GM12878 (cell line): ENCODE measurements at regions not wholly inside any gene's neighbourhood (a gene's known extent, or its start where the extent isn't known, plus 50 kb on each side); places are given as distances from the start of the nearest gene placed in this dataset.

Experiments used
- ATAC-seq: fragments of 200-7000 bp; cut with Tn5 transposase; 3 replicates; pipeline ENCODE4 v1.9.1; 2020; ENCODE audit warnings: mild to moderate bottlenecking, moderate library complexity
- BruUV-seq: library from RNA; stranded (reverse); fragments of 400-500 nt; replicated peaks from 2 replicates; lab custom pipeline; 2021; lab: Mats Ljungman, UMichigan
- CTCF ChIA-PET: fragments of 300-600 bp; sonication (Branson Sonifier 250); formaldehyde crosslinking; extraction: SDS; loops from one replicate; lab custom pipeline; 2021; ENCODE audit warnings: inconsistent platforms; lab: Yijun Ruan, JAX
- POLR2A ChIA-PET: fragments of 350-600 bp; formaldehyde crosslinking; extraction: SDS; loops from one replicate; lab custom pipeline; 2021; ENCODE audit warnings: inconsistent platforms; lab: Charles Lee
- RAD21 ChIA-PET: fragments of 300-600 bp; sonication (Branson Sonifier 250); formaldehyde crosslinking; loops from one replicate; lab custom pipeline; 2023; ENCODE audit warnings: antibody characterized with exemption; ENCODE audit not compliant: unreplicated experiment; lab: Charles Lee
- SMC1A ChIA-PET: fragments of 300-600 bp; sonication (Branson Sonifier 250); formaldehyde crosslinking; loops from one replicate; lab custom pipeline; 2023; ENCODE audit not compliant: unreplicated experiment, uncharacterized antibody; lab: Charles Lee
- DNase-seq: peaks from one replicate; pipeline ENCODE4 v3.0.0-alpha.2; 2011; ENCODE audit warnings: low read depth, low spot score
- FAIRE-seq: peaks from 3 replicates; lab custom pipeline; 2011; peaks lifted over from hg19 to GRCh38; lab: Jason Lieb, UNC
- H2AFZ ChIP-seq: 2 replicates; pipeline ENCODE4 v1.6.0; 2011; ENCODE audit warnings: low read depth, low read length, control low read depth; ENCODE audit not compliant: control insufficient read depth
- H3K27ac ChIP-seq: 2 replicates; pipeline ENCODE4 v1.5.1; 2011; ENCODE audit warnings: control low read depth; ENCODE audit not compliant: control insufficient read depth, insufficient read depth
- H3K27me3 ChIP-seq, 2 experiments: replicated peaks in 1 of 2; 2 replicates each; pipeline versions ENCODE4 v1.6.0 to v1.6.1; 2011; ENCODE audit warnings: low read length in 1 of 2; ENCODE audit not compliant: control insufficient read depth in 2 of 2, insufficient read depth in 2 of 2
- H3K36me3 ChIP-seq, 2 experiments: 2 replicates each; pipeline ENCODE4 v1.5.1; 2011; ENCODE audit warnings: low read length in 1 of 2; ENCODE audit not compliant: control insufficient read depth in 2 of 2, insufficient read depth in 2 of 2
- H3K4me1 ChIP-seq: 2 replicates; pipeline ENCODE4 v1.6.1; 2011; ENCODE audit warnings: mild to moderate bottlenecking, low read length, moderate library complexity, mixed read lengths; ENCODE audit not compliant: control insufficient read depth, insufficient read depth
- H3K4me2 ChIP-seq: 2 replicates; pipeline ENCODE4 v1.6.0; 2011; ENCODE audit warnings: control low read depth; ENCODE audit not compliant: control insufficient read depth, insufficient read depth
- H3K4me3 ChIP-seq: fragments of 200-600 bp; sonication (generic); 2 replicates; pipeline ENCODE4 v1.5.1; 2016
- H3K79me2 ChIP-seq: 2 replicates; pipeline ENCODE4 v1.6.0; 2011; ENCODE audit warnings: low read length; ENCODE audit not compliant: control insufficient read depth, insufficient read depth
- H3K9ac ChIP-seq: 2 replicates; pipeline ENCODE4 v1.8.0; 2011; ENCODE audit warnings: low read length, control low read depth, mixed read lengths; ENCODE audit not compliant: control insufficient read depth, insufficient read depth
- H3K9me3 ChIP-seq: replicated peaks from 3 replicates; pipeline ENCODE4 v1.5.1; 2011; ENCODE audit warnings: mild to moderate bottlenecking, low read length; ENCODE audit not compliant: control insufficient read depth, insufficient read depth
- H4K20me1 ChIP-seq: 2 replicates; pipeline ENCODE4 v1.6.0; 2011; ENCODE audit not compliant: control insufficient read depth, insufficient read depth
- ASH2L ChIP-seq: fragments of 300-600, 200-600 bp; sonication (generic); IDR thresholded peaks from 2 replicates; pipeline ENCODE4 v1.6.1; 2017; ENCODE audit warnings: low read depth, mild to moderate bottlenecking, borderline replicate concordance
- CBX3 ChIP-seq: fragments of 200-600 bp; sonication (generic); IDR thresholded peaks from 2 replicates; pipeline ENCODE4 v1.6.1; 2016; ENCODE audit warnings: low read depth, borderline replicate concordance
- CREB1 ChIP-seq: IDR thresholded peaks from 2 replicates; pipeline ENCODE4 v1.6.1; 2012; ENCODE audit warnings: low read depth, mild to moderate bottlenecking, inconsistent platforms
- EED ChIP-seq: sonication (generic); IDR thresholded peaks from 2 replicates; pipeline ENCODE4 v1.6.1; 2016; ENCODE audit warnings: antibody characterized with exemption, low read depth
- ESRRA ChIP-seq: IDR thresholded peaks from 2 replicates; pipeline ENCODE4 v1.6.1; 2012; ENCODE audit warnings: mild to moderate bottlenecking, low read length, improper control_type of control experiment
- MEF2B ChIP-seq: fragments of 450-650 bp; IDR thresholded peaks from 2 replicates; pipeline ENCODE4 v1.6.1; 2018; ENCODE audit warnings: mild to moderate bottlenecking, moderate library complexity; ENCODE audit not compliant: partially characterized antibody, poor library complexity, severe bottlenecking
- PAX5 ChIP-seq: IDR thresholded peaks from 2 replicates; pipeline ENCODE4 v1.6.1; 2011; ENCODE audit warnings: low read depth, low read length, borderline replicate concordance
- POLR2AphosphoS5 ChIP-seq: IDR thresholded peaks from 2 replicates; pipeline ENCODE4 v1.6.1; 2011; ENCODE audit warnings: mild to moderate bottlenecking, low read length, inconsistent platforms
- SPI1 ChIP-seq: IDR thresholded peaks from 2 replicates; pipeline ENCODE4 v1.6.1; 2011; ENCODE audit warnings: low read depth, mild to moderate bottlenecking, low read length, moderate library complexity, borderline replicate concordance; ENCODE audit not compliant: insufficient read depth
- STAT1 ChIP-seq: fragments of 450-650 bp; conservative IDR thresholded peaks from 2 replicates; pipeline ENCODE4 v1.6.1; 2014; ENCODE audit warnings: antibody characterized with exemption, mild to moderate bottlenecking
- TAF1 ChIP-seq: IDR thresholded peaks from 2 replicates; pipeline ENCODE4 v1.6.1; 2011; ENCODE audit warnings: mild to moderate bottlenecking, low read depth, low read length, borderline replicate concordance
- WGBS: methylation state at CpG from one replicate; pipeline ENCODE4 v1.1.6; 2016; ENCODE audit warnings: low lambda C conversion rate; ENCODE audit not compliant: insufficient replicate concordance, insufficient coverage; ENCODE audit errors: missing lambda C conversion rate; 5-methylcytosine and 5-hydroxymethylcytosine counted together
- in situ Hi-C: fragments of 300-500 bp; cut with MboI; formaldehyde crosslinking; loops from 9 replicates; pipeline ENCODE4 v1.14.3; 2018; ENCODE audit warnings: mixed read lengths
- intact Hi-C: fragments of 100-400 bp; cut with micrococcal nuclease; formaldehyde crosslinking; loops from one replicate; pipeline ENCODE4 v1.14.2; 2022; ENCODE audit not compliant: unreplicated experiment
- TF ChIP-seq, protein P1 (sequence below): IDR thresholded peaks from 2 replicates; pipeline ENCODE4 v1.6.1; 2012; ENCODE audit warnings: low read depth, low read length, improper control_type of control experiment
- TF ChIP-seq, protein P2 (sequence below), 3 experiments: IDR thresholded peaks in 2 of 3; conservative IDR thresholded peaks in 1 of 3; 2 replicates each; pipeline ENCODE4 v1.5.1; 2011; ENCODE audit warnings: low read depth in 3 of 3, low read length in 3 of 3, mild to moderate bottlenecking in 3 of 3, control low read depth in 2 of 3, moderate library complexity in 2 of 3, inconsistent platforms in 1 of 3, mixed read lengths in 1 of 3; ENCODE audit not compliant: control insufficient read depth in 2 of 3, insufficient read depth in 1 of 3; ENCODE audit errors: extremely low read depth in 1 of 3
- TF ChIP-seq, protein P3 (sequence below): fragments of 450-650 bp; formaldehyde crosslinking; IDR thresholded peaks from 2 replicates; pipeline ENCODE4 v1.5.0; 2022; ENCODE audit warnings: mild to moderate bottlenecking, missing genetic modification characterization
- TF ChIP-seq, protein P4 (sequence below): IDR thresholded peaks from 2 replicates; pipeline ENCODE4 v1.6.1; 2012; ENCODE audit warnings: low read depth, low read length, improper control_type of control experiment

DNA sequence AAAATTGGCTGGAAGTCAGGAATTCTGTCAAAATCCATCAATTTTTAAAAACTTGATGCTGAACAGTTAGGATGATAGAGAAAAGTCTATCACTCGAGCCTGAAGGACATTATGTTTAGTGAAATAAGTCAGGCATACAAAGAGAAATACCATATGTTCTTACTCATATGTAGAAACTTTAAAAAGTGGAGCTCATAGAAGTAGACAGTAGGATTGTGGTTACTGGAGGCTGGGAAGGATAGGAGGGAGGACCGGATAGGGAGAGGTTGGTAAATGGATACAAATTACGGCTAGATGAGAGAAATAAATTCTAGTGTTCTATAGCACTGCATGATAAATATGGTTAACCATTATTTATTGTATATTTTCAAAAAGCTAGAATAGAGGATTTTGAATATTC, 389.5 kb upstream of the RASGRP1 start (continued):
- TF ChIP-seq, protein P1, sequence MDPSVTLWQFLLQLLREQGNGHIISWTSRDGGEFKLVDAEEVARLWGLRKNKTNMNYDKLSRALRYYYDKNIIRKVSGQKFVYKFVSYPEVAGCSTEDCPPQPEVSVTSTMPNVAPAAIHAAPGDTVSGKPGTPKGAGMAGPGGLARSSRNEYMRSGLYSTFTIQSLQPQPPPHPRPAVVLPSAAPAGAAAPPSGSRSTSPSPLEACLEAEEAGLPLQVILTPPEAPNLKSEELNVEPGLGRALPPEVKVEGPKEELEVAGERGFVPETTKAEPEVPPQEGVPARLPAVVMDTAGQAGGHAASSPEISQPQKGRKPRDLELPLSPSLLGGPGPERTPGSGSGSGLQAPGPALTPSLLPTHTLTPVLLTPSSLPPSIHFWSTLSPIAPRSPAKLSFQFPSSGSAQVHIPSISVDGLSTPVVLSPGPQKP, result no peak
- TF ChIP-seq ASH2L (no peak), ESRRA (no peak), CREB1 (no peak), CBX3 (no peak), STAT1 (no peak), EED (no peak), SPI1 (no peak), POLR2AphosphoS5 (no peak), TAF1 (no peak)
- TF ChIP-seq, protein P2, sequence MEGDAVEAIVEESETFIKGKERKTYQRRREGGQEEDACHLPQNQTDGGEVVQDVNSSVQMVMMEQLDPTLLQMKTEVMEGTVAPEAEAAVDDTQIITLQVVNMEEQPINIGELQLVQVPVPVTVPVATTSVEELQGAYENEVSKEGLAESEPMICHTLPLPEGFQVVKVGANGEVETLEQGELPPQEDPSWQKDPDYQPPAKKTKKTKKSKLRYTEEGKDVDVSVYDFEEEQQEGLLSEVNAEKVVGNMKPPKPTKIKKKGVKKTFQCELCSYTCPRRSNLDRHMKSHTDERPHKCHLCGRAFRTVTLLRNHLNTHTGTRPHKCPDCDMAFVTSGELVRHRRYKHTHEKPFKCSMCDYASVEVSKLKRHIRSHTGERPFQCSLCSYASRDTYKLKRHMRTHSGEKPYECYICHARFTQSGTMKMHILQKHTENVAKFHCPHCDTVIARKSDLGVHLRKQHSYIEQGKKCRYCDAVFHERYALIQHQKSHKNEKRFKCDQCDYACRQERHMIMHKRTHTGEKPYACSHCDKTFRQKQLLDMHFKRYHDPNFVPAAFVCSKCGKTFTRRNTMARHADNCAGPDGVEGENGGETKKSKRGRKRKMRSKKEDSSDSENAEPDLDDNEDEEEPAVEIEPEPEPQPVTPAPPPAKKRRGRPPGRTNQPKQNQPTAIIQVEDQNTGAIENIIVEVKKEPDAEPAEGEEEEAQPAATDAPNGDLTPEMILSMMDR (IDR thresholded peaks at IDR 0.05 in 2 of 3, conservative IDR thresholded peaks at IDR 0.05 in 1 of 3; ENCODE audit: control insufficient read depth in 2 of 3, extremely low read depth in 1 of 3, insufficient read depth in 1 of 3, low read depth in 3 of 3, low read length in 3 of 3), result no peak

DNA sequence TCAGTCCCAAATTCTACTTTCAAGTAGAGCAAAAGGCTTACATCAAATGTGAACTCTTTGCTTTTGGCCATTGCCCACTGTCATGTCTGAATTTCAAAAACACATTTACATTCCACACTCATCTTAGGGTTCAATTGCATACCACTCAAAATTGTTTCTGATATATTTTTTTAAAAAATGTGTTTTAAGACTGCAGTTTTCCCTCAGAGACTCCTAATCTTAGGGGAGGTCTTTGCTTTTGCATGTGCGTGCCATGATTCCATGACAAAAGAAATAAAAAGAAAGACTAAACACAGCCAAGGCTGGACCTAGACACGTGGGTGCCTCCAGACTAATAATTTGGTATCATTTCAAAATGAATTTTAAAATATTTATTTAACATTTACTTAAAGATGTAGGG, 396.8 kb upstream of the RASGRP1 start:
- POLR2A ChIA-PET, result no interaction called here
- Histone ChIP-seq H3K4me3 (no peak overlapping the region), H3K9ac (no peak overlapping the region), H2AFZ (no peak overlapping the region), H4K20me1 (no peaks in the 10 kb centered on the region), H3K27me3 (no peaks in the 10 kb centered on the region), H3K4me2 (no peak overlapping the region), H3K79me2 (no peaks in the 10 kb centered on the region), H3K27ac (no peak overlapping the region), H3K9me3 (no peaks in the 10 kb centered on the region), H3K4me1 (no peaks in the 10 kb centered on the region), H3K36me3 (no peaks in the 10 kb centered on the region)
- no peak for ATAC-seq
- 29% methylated on average over 2 of the region's 2 CpGs for WGBS
- intact Hi-C loops (no loop called here), in situ Hi-C loops (no loop called here)
- SMC1A ChIA-PET, result no interaction called here
- FAIRE-seq, result no peak
- no TSS peak for BruUV-seq
- RAD21 ChIA-PET, result no interaction called here
- CTCF ChIA-PET, result no interaction called here
- DNase-seq, result no peak
- TF ChIP-seq MEF2B (no peak), PAX5 (no peak), POLR2AphosphoS5 (no peak)
- TF ChIP-seq, protein P3, sequence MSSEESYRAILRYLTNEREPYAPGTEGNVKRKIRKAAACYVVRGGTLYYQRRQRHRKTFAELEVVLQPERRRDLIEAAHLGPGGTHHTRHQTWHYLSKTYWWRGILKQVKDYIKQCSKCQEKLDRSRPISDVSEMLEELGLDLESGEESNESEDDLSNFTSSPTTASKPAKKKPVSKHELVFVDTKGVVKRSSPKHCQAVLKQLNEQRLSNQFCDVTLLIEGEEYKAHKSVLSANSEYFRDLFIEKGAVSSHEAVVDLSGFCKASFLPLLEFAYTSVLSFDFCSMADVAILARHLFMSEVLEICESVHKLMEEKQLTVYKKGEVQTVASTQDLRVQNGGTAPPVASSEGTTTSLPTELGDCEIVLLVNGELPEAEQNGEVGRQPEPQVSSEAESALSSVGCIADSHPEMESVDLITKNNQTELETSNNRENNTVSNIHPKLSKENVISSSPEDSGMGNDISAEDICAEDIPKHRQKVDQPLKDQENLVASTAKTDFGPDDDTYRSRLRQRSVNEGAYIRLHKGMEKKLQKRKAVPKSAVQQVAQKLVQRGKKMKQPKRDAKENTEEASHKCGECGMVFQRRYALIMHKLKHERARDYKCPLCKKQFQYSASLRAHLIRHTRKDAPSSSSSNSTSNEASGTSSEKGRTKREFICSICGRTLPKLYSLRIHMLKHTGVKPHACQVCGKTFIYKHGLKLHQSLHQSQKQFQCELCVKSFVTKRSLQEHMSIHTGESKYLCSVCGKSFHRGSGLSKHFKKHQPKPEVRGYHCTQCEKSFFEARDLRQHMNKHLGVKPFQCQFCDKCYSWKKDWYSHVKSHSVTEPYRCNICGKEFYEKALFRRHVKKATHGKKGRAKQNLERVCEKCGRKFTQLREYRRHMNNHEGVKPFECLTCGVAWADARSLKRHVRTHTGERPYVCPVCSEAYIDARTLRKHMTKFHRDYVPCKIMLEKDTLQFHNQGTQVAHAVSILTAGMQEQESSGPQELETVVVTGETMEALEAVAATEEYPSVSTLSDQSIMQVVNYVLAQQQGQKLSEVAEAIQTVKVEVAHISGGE (CRISPR knock-in tag), result no peak
- TF ChIP-seq, protein P4, sequence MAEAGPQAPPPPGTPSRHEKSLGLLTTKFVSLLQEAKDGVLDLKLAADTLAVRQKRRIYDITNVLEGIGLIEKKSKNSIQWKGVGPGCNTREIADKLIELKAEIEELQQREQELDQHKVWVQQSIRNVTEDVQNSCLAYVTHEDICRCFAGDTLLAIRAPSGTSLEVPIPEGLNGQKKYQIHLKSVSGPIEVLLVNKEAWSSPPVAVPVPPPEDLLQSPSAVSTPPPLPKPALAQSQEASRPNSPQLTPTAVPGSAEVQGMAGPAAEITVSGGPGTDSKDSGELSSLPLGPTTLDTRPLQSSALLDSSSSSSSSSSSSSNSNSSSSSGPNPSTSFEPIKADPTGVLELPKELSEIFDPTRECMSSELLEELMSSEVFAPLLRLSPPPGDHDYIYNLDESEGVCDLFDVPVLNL, result no peak
